ENCODE measurements at regions not wholly inside any gene's neighbourhood (a gene's known extent, or its start where the extent isn't known, plus 50 kb on each side); places are given as distances from the start of the nearest gene placed in this dataset.

DNA sequence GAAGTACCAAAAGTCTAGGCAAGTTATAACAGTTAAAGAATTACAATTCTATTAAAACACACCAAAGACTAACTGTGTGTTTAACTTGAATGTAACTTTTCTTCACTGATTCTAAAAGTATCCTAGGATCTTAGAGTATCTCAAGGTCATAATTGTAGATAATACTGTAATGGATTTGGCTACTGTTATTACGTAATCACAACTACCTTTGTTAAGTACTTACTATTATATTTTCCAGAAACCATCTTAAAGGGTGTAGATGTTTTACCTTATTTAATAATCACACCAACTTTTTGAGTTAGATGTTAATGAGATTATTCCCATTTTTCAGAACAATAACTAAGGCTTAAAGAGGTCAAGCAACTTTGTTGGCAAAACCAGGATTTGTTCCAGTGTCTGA, 161.3 kb upstream of the REG3A start (continued):
- TF ChIP-seq, protein P1, sequence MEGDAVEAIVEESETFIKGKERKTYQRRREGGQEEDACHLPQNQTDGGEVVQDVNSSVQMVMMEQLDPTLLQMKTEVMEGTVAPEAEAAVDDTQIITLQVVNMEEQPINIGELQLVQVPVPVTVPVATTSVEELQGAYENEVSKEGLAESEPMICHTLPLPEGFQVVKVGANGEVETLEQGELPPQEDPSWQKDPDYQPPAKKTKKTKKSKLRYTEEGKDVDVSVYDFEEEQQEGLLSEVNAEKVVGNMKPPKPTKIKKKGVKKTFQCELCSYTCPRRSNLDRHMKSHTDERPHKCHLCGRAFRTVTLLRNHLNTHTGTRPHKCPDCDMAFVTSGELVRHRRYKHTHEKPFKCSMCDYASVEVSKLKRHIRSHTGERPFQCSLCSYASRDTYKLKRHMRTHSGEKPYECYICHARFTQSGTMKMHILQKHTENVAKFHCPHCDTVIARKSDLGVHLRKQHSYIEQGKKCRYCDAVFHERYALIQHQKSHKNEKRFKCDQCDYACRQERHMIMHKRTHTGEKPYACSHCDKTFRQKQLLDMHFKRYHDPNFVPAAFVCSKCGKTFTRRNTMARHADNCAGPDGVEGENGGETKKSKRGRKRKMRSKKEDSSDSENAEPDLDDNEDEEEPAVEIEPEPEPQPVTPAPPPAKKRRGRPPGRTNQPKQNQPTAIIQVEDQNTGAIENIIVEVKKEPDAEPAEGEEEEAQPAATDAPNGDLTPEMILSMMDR (conservative IDR thresholded peaks at IDR 0.05; ENCODE audit: low read depth in 2 of 2), result no peak
- TF ChIP-seq ZNF331 (CRISPR knock-in tag; IDR thresholded peaks at IDR 0.05; ENCODE audit: low read depth) (no peak), EZH2phosphoT487 (IDR thresholded peaks at IDR 0.05; ENCODE audit: unreplicated experiment) (no peak)
- TF ChIP-seq, protein P2, sequence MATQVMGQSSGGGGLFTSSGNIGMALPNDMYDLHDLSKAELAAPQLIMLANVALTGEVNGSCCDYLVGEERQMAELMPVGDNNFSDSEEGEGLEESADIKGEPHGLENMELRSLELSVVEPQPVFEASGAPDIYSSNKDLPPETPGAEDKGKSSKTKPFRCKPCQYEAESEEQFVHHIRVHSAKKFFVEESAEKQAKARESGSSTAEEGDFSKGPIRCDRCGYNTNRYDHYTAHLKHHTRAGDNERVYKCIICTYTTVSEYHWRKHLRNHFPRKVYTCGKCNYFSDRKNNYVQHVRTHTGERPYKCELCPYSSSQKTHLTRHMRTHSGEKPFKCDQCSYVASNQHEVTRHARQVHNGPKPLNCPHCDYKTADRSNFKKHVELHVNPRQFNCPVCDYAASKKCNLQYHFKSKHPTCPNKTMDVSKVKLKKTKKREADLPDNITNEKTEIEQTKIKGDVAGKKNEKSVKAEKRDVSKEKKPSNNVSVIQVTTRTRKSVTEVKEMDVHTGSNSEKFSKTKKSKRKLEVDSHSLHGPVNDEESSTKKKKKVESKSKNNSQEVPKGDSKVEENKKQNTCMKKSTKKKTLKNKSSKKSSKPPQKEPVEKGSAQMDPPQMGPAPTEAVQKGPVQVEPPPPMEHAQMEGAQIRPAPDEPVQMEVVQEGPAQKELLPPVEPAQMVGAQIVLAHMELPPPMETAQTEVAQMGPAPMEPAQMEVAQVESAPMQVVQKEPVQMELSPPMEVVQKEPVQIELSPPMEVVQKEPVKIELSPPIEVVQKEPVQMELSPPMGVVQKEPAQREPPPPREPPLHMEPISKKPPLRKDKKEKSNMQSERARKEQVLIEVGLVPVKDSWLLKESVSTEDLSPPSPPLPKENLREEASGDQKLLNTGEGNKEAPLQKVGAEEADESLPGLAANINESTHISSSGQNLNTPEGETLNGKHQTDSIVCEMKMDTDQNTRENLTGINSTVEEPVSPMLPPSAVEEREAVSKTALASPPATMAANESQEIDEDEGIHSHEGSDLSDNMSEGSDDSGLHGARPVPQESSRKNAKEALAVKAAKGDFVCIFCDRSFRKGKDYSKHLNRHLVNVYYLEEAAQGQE (IDR thresholded peaks at IDR 0.05; ENCODE audit: unreplicated experiment), result no peak

DNA sequence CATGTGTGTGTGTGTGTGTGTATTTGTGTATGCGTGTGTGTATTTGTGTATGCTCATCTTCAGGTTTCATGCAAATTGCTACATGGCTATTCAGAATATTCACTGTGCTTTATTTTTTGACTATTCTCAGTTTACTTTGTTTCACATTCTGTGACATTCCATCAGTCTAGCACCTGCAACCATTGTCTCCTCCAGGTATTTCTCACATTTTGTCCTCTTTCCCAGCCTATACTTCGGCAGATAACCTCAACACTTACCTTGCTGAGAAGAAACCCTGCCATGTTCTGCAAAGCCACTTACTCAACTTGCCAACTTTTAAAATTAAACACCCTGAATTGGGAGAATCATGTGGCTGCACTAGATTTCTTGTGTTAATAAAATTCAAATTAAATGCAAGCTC, 135.4 kb upstream of the REG3A start:
- Mint-ChIP-seq H3K9me3 (no peaks in the 10 kb centered on the region), H3K36me3 (ENCODE audit: low read depth) (no peaks in the 10 kb centered on the region), H3K4me3 (no peak overlapping the region), H3K4me1 (no peaks in the 10 kb centered on the region), H3K27me3 (ENCODE audit: insufficient read depth, low read depth, poor library complexity) (no peaks in the 10 kb centered on the region), H3K27ac (no peak overlapping the region)
- no peaks in the 10 kb centered on the region for H3K79me2 ChIP-seq (replicated peaks; ENCODE audit: insufficient read depth)
- no peaks in the 10 kb centered on the region for H3K36me3 ChIP-seq (ENCODE audit: insufficient read depth)
- no peak overlapping the region for H3K4me3 ChIP-seq
- H2AFZ ChIP-seq, result no peak overlapping the region
- no peak overlapping the region for H3K4me2 ChIP-seq
- no peaks in the 10 kb centered on the region for H3F3A ChIP-seq (replicated peaks; ENCODE audit: low read depth)
- H4K20me1 ChIP-seq (replicated peaks; ENCODE audit: insufficient read depth), result no peaks in the 10 kb centered on the region
- no peak for DNase-seq (ENCODE audit: low spot score)
- no peak for ATAC-seq
- TF ChIP-seq POLR2AphosphoS5 (IDR thresholded peaks at IDR 0.05; ENCODE audit: low read depth) (no peak), ZNF331 (CRISPR knock-in tag; IDR thresholded peaks at IDR 0.05; ENCODE audit: low read depth) (no peak), ZNF114 (CRISPR knock-in tag; IDR thresholded peaks at IDR 0.05) (no peak), NANOG (IDR thresholded peaks at IDR 0.05; ENCODE audit: borderline replicate concordance) (no peak), STAT1 (IDR thresholded peaks at IDR 0.05; ENCODE audit: unreplicated experiment) (no peak), EZH2 (IDR thresholded peaks at IDR 0.05; ENCODE audit: low read depth, unreplicated experiment) (no peak), JUNB (IDR thresholded peaks at IDR 0.05; ENCODE audit: unreplicated experiment) (no peak), EZH2phosphoT487 (IDR thresholded peaks at IDR 0.05; ENCODE audit: unreplicated experiment) (no peak)
- TF ChIP-seq, protein P2 (IDR thresholded peaks at IDR 0.05; ENCODE audit: unreplicated experiment), result no peak
- TF ChIP-seq, protein P3, sequence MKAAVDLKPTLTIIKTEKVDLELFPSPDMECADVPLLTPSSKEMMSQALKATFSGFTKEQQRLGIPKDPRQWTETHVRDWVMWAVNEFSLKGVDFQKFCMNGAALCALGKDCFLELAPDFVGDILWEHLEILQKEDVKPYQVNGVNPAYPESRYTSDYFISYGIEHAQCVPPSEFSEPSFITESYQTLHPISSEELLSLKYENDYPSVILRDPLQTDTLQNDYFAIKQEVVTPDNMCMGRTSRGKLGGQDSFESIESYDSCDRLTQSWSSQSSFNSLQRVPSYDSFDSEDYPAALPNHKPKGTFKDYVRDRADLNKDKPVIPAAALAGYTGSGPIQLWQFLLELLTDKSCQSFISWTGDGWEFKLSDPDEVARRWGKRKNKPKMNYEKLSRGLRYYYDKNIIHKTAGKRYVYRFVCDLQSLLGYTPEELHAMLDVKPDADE (IDR thresholded peaks at IDR 0.05), result no peak
- TF ChIP-seq, protein P1 (conservative IDR thresholded peaks at IDR 0.05; ENCODE audit: low read depth in 2 of 2), result no peak
- no peaks in the 10 kb centered on the region for H3K27me3 ChIP-seq (ENCODE audit: insufficient read depth)
- H3K9me2 ChIP-seq (ENCODE audit: insufficient read depth), result no peaks in the 10 kb centered on the region
- no peaks in the 10 kb centered on the region for H3K4me1 ChIP-seq (ENCODE audit: insufficient read depth)
- H3K27ac ChIP-seq (ENCODE audit: low read depth), result no peak overlapping the region
